Effector CD8-positive, alpha-beta T cell (primary cell): ENCODE measurements at regions not wholly inside any gene's neighbourhood (a gene's known extent, or its start where the extent isn't known, plus 50 kb on each side); places are given as distances from the start of the nearest gene placed in this dataset.

Source experiments
- DNase-seq: peaks from one replicate; lab custom pipeline; 2025; lab: John Stamatoyannopoulos, UW

DNA sequence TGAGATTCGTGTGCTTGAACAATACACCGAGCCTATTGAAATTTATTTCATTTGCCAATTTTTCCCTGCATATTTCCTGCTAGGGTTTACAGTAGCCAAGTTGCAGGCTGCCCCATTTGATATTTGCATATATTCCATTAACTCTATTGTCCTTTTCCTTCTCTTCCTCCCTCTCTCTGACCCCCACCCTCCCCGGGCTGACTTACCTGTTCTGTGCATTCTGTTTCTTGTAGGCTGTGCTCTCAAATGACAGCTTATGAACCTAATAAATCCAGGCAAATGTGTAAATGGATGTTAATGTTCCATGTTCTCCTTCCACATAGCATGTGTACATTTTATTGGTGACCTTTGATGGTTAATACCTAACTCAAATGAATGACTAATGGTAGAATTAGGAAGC is 1169.2 kb upstream of the WWC1 start:
- DNase-seq: no peak

DNA sequence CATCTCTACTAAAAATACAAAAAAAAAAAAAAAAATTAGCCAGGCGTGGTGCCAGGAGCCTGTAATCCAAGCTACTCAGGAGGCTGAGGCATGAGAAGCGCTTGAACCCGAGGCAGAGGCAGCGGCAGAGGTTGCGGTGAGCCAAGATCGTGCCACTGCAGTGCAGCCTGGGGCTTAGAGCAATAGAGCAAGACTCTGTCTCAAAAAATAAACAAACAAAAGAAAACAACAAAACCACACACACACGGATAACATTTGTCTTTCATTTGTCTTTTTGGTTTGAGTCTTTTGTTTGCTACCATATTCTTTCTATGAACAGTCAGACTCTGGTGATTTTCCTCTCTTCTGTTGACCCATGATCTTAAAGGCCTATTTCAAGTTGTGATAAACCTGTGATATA is 1168.3 kb upstream of the WWC1 start:
- DNase-seq: no peak

DNA sequence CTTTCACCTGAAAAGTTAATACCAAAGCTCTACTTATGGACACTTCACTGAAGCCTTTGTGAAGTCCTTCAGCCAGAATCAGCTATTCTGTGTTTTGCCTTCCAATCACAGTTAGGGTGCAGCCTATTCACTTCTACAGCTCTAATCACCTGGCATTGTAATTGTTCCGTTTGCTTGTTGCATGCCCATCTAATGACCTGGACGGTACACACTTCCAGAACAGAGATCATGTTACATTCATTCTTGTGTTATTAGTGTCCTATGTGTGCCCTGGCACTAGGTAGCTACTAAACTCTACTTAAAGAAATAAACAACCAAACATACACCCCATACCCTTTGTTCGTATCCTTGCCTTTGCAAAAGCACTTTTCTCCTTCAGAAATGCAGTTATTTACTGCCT is 1162.9 kb upstream of the WWC1 start:
- no peak for DNase-seq

DNA sequence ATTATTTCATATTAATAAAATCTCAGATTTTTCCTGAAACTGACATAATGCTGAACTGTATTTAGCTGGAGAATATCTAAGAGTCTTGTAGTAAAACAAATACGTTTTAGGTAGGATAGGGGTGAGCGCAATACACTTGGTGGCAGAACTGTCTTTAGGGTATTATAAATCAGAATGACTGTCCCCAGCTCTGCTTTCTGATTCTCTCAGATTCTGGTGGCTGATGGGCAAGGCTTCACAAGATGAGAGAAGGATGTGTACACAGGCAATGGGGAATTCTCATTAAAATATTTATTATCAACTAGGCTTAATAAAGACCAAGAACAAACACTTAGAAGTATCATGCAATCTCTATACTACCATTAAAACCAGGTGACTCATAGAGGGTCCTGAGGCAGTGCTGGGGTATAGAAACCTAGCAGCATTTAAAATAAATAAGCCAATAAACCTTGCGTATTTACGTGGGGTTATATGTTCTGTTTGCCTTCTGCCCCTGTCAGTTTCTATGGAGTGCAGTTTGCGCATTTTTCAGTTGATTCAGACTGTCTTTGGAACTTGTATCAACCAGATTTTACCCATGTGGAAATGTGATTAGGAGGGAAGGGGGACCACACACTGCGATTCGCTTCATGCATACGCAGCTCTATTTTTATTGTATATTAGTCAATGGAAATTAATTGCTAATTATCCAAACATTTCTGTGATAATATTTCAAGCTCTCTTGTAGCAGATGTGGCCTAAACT is 1150.7 kb upstream of the WWC1 start:
- no peak for DNase-seq

DNA sequence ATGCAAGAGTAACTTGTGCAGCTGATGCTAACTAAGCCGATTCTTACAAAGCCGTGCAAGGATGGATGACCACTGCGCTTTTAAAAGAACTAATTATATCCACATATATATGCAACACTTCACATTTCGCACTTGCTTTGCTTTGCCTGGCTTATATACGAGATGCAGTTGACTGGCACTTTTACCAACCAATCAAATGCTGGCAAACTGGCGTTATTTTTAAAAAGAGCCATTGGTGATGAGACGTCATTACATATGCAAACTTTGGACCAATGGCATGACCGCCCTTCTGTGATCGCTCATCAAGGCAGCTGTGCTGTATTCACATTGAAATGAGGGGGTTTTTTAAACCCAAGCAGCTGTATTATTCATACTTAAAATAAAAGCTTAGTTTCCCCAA is 1147.7 kb upstream of the WWC1 start:
- DNase-seq: no peak

DNA sequence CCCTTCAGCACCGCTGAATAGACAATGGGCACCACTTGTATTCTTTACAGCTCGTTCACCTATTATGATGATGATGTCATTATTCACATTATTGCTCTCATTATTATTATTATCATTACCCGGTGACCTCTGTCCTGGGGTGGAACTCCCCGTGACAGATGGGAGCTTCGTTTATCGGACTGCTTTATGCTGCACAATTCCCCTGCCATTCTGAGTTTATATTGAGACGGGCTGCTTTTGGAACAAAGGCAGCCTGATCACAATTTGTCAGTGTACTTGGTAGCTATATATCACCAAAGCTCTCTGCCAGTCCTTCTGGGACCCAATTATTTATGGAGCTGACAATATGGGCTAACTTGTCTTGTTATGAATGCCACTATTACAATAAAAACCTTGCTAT is 1145.6 kb upstream of the WWC1 start:
- DNase-seq: no peak

DNA sequence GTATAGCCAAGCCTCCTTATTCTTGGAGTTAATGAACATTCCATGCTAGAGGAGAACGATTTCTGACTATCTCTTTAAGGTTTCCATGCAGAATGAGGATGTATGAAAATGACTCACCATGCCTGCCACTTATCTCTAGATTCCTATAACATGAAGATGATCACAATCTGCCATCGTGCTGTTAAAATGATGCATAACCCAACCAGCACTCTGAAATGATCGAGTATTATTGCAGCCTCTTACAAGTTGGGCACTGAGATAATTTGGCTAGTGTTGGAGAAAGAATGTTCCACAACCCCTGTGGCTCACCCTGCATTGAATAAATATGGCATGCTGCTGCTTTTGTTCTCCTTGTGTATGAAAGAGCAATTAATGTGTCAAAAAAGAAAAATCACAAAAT is 1143.6 kb upstream of the WWC1 start:
- no peak for DNase-seq

DNA sequence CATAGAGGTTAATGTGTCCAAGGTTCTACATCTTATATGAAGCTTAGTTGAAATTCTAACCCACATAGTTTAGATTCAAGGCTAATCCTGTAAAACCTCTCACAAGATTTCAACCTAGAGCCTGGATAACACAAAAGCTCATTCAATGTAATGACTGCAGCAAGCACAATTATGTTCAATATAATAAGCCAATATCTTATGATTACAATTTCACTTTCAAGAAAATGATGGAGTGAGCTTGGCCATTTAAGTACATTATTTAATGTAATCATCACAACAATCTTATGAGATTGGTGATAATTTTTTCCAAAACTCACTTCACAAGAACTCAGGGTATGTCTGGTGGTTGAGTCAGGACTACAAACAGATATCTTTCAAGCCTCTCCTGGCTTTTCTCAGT is 1140.8 kb upstream of the WWC1 start:
- DNase-seq: no peak

DNA sequence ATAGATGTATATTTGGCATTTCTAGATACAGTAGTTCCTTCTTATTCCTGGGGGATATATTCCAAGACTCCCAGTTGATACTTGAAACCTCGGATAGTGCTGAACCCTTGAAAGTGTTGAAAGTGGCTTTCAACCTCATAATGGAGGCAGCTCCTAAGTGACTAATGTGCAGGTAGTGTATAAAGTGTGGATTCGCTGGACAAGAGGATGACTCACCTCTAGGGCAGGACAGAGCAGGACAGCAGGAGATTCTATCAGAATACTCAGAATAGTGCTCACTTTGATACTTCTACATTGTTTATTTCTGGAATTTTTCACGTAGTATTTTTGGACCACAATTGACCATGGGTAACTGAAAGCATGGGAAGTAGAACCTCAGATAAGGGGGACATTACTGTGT is 1138.9 kb upstream of the WWC1 start:
- DNase-seq: no peak

DNA sequence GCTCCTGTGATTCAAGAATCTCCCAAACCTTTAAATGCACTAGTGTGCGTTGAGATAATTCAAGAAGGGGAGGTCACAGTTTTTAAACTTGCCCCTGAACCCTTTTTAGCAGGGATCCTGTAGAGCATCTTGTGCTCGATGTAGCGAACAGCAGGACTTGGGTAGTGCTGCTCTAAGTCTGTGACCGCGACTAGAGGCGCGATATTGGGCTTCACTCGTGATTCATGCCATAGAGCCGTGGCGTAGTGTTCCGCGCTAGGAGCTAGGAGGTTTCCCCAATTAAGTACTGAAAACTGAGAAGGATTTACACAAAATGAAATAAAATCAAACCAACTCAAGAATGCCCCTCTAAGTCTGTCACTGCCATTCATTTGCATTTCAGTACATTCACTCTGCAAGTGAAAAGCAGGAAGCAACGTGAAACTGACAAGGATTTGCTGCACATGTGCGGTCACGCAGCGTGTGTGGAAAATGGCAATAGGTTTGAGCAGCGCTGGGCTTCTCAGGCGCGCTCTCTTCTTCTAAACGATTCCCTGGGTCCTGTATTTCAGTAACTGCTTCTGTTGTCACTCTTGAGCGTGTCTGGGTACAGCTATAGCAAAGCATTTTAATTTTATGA is 1135.9 kb upstream of the WWC1 start:
- no peak for DNase-seq

DNA sequence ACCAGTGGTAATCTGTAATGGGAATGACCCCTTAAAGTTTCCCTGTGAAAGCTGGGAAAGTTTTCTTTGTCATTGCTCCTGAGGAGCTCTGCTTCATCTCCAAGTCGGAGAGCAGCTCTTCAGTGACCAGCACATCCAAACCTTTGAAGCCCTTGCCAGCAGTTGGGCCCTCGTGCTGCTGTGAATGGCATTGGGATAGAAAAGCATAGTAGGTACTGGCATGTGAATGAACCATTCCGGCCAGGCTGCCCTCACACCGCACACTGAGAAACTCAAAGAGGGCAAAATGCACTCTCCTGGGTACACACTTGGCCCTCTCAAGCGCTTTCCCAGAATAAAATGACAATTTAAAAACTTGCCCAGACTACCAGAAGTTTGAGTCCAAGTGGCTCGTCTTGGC is 1135.0 kb upstream of the WWC1 start:
- no peak for DNase-seq

DNA sequence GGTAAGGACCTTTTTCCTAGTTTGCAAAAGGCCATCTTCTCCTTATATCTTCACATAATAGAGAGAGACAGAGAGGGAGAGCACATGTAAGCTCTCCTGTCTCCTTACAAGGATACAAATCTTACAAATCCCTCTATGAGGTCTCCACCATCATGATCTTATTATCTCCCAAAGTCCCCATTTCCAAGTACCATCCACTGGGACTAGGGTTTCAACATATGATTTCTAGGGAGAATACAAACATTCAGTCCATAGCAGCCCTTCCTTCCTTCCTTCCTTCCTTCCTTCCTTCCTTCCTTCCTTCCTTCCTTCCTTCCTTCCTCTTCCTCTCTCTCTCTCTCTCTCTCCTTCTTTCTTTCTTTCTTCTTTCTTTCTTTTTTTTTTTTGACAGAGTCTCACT is 1132.9 kb upstream of the WWC1 start:
- DNase-seq: no peak

DNA sequence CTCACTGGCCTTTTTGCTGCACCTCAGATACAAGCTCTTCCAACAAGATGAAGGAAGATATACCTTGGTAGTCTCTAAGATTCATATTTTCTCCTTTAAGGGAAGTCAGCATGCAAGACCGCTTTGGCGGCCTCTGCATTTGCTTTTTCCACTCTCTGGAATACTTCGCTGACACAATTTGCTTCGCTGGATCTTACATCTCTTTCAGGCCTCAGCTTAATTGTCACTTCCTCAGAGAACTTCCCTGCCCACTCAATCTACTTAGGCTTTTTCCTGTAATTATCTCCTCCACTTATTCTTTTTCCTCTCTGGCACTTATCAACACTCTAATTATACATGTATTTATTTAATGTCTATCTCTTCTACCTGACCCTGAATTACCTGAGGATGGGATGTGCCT is 1131.1 kb upstream of the WWC1 start:
- DNase-seq: no peak

DNA sequence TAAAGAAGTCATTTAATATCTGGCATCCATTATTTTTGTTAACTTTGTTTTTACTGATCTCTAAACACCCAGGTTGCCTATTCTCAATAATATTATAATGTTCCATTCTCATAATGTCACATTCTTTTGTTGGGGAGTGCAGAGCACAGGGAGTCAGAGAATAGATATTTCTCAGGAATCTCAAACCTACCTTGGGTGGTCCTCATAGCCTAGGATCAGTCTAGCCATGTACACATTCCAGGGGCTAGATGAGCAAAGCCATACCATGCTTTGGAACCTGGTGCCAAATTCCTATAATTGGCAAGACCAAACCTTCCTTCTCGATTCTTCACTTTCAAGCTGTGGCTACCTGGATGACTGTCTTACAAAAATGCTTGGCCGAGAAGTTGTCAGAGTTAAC is 1124.7 kb upstream of the WWC1 start:
- no peak for DNase-seq

DNA sequence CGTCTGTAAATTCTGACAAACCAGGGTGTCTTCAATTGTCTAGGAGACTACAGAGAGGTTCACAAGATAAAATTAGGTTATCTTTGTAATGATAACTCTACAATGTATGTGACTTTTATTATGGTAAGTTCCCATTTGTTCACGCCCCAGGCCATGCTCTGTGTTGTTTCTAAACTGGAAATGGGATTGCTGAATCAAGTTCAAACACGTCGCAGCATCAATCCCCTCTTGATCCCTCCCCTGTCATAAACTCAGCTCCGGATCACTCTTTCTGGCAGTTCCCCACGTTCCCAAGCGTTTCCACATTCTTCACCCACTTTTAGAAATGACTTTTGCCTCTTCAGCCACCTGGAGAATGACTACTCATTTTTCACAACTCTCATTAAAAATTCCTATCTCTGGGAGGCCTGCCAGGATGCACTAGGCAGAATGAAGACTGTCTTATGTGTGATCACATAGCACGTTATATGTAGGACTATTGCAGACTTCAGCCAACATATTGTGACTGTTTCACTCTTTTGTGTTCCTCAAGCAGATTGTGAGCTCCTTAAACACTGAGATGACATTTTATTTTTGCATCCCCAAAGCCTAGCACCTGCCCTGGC is 1124.2 kb upstream of the WWC1 start:
- no peak for DNase-seq

DNA sequence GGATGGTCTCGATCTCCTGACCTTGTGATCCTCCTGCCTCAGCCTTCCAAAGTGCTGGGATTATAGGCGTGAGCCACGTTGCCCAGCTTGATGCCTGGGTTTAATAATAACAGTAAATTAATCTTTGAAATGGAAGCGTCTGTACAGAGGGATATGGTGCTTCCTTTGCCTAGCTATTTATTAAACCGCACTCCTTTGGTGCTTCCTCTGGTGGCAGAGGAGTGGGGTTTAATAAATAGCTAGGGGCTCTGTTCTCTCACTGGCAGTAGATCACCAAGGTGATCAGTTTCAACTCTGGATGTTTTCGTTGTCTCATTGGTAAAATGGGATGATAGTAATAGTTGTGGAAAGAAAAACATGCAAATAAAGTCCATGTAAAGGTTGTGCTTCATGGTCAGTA is 1122.5 kb upstream of the WWC1 start:
- DNase-seq: no peak

DNA sequence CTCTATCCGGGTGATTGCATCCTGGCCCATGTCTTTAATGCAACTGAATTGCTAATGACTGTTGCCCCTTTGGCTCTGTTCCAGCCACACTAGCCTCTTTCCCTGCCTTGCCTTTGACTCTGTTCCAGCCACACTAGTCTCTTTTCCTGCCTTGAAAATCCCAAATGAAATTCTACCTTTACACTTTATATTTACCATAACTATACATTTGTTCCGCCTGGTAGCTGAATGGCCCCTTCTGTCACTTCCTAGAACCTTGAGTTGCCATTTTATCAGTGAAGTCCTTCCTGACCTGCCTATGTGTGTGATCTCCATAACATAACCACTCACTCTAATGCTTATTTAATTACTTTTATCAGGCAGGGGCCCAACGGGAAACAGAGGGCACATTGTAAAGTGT is 1120.4 kb upstream of the WWC1 start:
- no peak for DNase-seq

DNA sequence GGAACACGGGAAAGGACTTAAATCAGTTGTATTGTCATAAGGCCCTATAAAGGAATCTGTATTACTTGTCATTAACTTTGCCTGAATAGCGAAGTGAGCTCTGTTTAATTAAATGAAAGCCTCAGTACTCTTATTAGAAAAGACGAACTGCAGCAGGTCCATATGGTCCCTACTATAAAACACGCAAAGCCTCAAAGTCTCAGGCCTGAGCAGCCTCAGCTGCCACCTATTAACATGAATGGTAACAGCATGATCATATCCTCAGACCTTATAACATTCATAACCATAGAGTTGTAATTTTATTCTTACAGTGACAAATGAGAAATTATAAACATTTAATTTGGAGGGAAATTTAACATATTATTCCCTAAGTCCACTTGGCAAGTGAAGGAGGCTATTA is 1113.7 kb upstream of the WWC1 start:
- no peak for DNase-seq

DNA sequence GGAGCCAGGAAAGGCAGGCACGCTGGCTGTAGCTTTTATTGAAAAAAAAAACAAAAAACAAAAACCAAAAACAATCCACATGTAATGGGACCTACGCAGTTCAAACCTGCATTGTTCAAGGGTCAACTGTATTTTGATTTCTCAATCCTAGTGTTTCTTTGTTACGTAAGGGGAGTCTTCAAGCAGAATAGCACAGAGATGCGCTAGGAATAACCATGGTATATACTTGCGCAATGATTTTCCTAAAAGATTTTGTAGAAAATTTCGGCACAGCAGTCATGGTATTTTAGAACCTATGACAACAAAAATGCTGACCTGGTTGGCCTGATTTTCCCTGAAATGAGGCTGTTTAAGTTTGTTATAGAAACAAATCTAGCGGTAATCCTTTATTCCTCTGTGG is 1110.5 kb upstream of the WWC1 start:
- no peak for DNase-seq

DNA sequence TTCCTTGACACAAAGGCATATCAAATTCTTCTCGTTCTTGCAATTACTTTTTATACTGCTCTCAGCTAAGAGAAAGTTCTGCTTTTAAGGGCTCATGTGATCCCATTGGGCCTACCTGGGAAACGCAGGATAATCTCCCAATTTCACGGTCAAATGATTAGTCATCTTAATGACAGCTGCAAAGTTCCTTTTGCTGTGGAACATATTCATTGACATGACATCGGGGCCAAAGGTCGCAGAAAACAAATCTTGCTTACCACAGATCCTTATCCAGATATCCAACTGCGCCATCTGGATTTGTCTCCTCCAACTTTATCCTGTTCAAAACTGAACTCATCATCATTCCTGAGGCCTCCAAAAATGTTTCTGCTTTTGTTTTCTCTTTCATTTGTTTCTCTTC is 1085.6 kb upstream of the WWC1 start:
- no peak for DNase-seq

DNA sequence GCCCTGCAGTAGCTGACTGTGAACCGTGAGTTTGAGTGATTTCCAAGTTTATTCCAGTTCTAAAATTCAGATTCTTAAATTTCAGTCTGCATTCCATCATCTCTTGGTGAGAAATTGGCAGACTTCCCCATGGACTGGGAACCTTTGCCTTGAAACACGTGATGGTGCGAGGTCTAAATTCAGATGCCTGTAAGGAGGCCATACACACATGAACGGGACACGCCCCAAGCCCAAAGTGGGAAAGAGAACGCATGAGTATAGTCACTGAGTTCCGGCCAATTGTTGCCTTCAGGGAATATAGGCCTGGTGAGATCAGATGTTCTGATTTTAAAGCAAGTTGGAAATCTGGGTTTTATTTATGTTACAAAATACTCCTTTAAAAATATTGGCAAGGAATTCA is 1084.4 kb upstream of the WWC1 start:
- DNase-seq: no peak

DNA sequence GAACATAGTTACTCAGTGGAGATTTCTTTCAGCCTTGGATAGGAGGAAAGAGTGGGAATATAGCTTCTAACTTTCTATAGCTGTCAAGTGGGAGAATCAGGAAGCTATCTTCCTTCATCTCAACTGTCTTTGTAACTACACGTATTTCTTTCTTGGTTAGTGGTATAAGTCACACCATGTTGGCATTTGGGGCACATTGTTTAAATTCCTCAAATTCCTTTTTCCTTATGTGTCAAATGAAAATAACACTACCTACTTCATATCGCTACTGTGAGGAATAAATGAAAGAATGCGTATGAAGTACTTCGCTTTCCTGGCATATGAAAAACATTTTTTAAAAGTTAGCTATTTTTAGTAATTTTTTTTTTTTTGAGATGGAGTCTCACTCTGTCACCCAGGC is 1082.5 kb upstream of the WWC1 start:
- DNase-seq: no peak

DNA sequence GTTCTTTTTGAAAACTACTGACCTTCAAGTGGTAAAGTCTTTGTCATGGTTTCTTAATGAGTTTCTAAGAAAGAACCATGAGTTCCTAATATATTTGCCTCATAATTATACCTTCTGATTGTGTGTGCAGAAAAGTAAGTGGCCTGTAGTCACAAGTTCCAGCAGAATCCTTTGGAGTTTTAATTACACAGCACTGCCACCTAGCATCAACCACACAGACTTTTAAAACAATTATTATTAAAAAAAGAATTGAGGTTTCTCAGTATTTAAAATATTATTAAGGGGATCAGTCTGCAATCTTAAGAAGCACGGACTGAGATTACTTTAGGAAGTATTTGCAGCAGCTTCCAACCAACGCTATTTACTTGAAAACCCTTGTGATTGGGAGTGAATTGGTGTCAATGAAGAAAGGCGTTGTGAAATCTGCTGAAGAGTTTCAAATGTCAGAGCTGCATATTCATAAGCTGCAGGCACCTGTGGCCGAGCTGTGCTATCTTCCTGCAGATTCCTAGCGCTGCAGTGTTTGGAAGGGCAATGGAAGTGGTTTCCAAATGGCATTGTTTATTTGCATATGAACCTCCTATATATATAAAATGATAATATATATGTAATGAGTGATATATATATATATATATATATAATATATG is 1074.2 kb upstream of the WWC1 start:
- no peak for DNase-seq
